IMR-90 (cell line): ENCODE measurements at regions not wholly inside any gene's neighbourhood (a gene's known extent, or its start where the extent isn't known, plus 50 kb on each side); places are given as distances from the start of the nearest gene placed in this dataset.

Experiments used
- ATAC-seq: fragments of 200-7000 bp; cut with Tn5 transposase; 2 replicates; pipeline ENCODE4 v1.9.1; 2020; ENCODE audit warnings: low read depth, mild to moderate bottlenecking, moderate library complexity
- BruUV-seq: library from RNA; stranded (reverse); fragments of 400-500 nt; replicated peaks from 2 replicates; lab custom pipeline; 2021; lab: Mats Ljungman, UMichigan
- CTCF ChIA-PET: fragments of 300-600 bp; formaldehyde crosslinking; extraction: SDS; loops from one replicate; lab custom pipeline; 2021; ENCODE audit warnings: antibody characterized with exemption; lab: Yijun Ruan, JAX
- POLR2A ChIA-PET: fragments of 300-600 bp; sonication (Branson Sonifier 250); formaldehyde crosslinking; loops from one replicate; lab custom pipeline; 2022; ENCODE audit warnings: antibody characterized with exemption; ENCODE audit not compliant: unreplicated experiment; lab: Charles Lee
- DNase-seq: peaks from one replicate; pipeline ENCODE4 v3.0.0; 2013
- H2AFZ ChIP-seq: replicated peaks from 2 replicates; pipeline ENCODE3; 2013; ENCODE audit warnings: low read length, mild to moderate bottlenecking; ENCODE audit not compliant: poor library complexity
- H2AK5ac ChIP-seq: 2 replicates; pipeline ENCODE4 v1.6.1; 2013; ENCODE audit warnings: low read depth, low read length, inconsistent platforms
- H2AK9ac ChIP-seq: replicated peaks from 2 replicates; pipeline ENCODE3; 2013; ENCODE audit warnings: mild to moderate bottlenecking, low read depth, low read length, moderate library complexity; ENCODE audit not compliant: poor library complexity
- H2BK120ac ChIP-seq: 2 replicates; pipeline ENCODE4 v1.6.1; 2013; ENCODE audit warnings: low read depth, low read length, inconsistent platforms
- H2BK15ac ChIP-seq: 3 replicates; pipeline ENCODE4 v1.6.1; 2013; ENCODE audit warnings: low read depth, low read length, inconsistent platforms
- H2BK20ac ChIP-seq: 2 replicates; pipeline ENCODE4 v1.6.1; 2013; ENCODE audit warnings: low read depth, mild to moderate bottlenecking, inconsistent platforms, low read length, moderate library complexity
- H2BK5ac ChIP-seq: 2 replicates; pipeline ENCODE4 v1.6.1; 2013; ENCODE audit warnings: mild to moderate bottlenecking, low read depth, low read length, inconsistent platforms; ENCODE audit not compliant: poor library complexity, severe bottlenecking
- H3K14ac ChIP-seq: replicated peaks from 2 replicates; pipeline ENCODE4 v1.6.1; 2013; ENCODE audit warnings: low read depth, low read length, inconsistent platforms
- H3K18ac ChIP-seq: 2 replicates; pipeline ENCODE4 v1.6.1; 2013; ENCODE audit warnings: low read depth, low read length, control low read depth
- H3K23ac ChIP-seq: 2 replicates; pipeline ENCODE4 v1.6.1; 2013; ENCODE audit warnings: low read depth, low read length, inconsistent platforms
- H3K27ac ChIP-seq: 2 replicates; pipeline ENCODE4 v1.5.1; 2013; ENCODE audit warnings: mild to moderate bottlenecking, control low read depth, low read length; ENCODE audit not compliant: insufficient read depth
- H3K27me3 ChIP-seq: 2 replicates; pipeline ENCODE4 v1.6.1; 2013; ENCODE audit warnings: low read length; ENCODE audit not compliant: control insufficient read depth, insufficient read depth
- H3K36me3 ChIP-seq: 2 replicates; pipeline ENCODE4 v1.6.1; 2013; ENCODE audit warnings: low read length, mixed read lengths; ENCODE audit not compliant: control insufficient read depth, insufficient read depth
- H3K4ac ChIP-seq: 2 replicates; pipeline ENCODE4 v1.6.1; 2013; ENCODE audit warnings: low read depth, low read length, inconsistent platforms
- H3K4me1 ChIP-seq: 2 replicates; pipeline ENCODE4 v1.6.1; 2013; ENCODE audit warnings: low read length, mixed read lengths; ENCODE audit not compliant: control insufficient read depth, insufficient read depth
- H3K4me2 ChIP-seq: 2 replicates; pipeline ENCODE4 v1.6.1; 2013; ENCODE audit warnings: low read depth, mild to moderate bottlenecking, control low read depth, low read length, moderate library complexity
- H3K4me3 ChIP-seq: 2 replicates; pipeline ENCODE4 v1.5.1; 2013; ENCODE audit warnings: low read depth, mild to moderate bottlenecking, control low read depth, low read length, moderate library complexity; ENCODE audit not compliant: insufficient read depth
- H3K56ac ChIP-seq: 2 replicates; pipeline ENCODE4 v1.6.1; 2013; ENCODE audit warnings: low read length, inconsistent platforms; ENCODE audit not compliant: insufficient read depth; ENCODE audit errors: extremely low read depth
- H3K79me1 ChIP-seq, 2 experiments: 2 replicates each; pipeline ENCODE4 v1.6.1; 2013; ENCODE audit warnings: low read length in 2 of 2, inconsistent platforms in 1 of 2, low read depth in 1 of 2
- H3K9ac ChIP-seq: 2 replicates; pipeline ENCODE4 v1.6.1; 2013; ENCODE audit warnings: low read depth, low read length, control low read depth
- H3K9me1 ChIP-seq: 2 replicates; pipeline ENCODE4 v1.6.1; 2013; ENCODE audit warnings: low read length, inconsistent platforms; ENCODE audit not compliant: insufficient read depth
- H3K9me3 ChIP-seq: 2 replicates; pipeline ENCODE4 v1.6.1; 2013; ENCODE audit warnings: low read length; ENCODE audit not compliant: control insufficient read depth, insufficient read depth
- H4K20me1 ChIP-seq: 2 replicates; pipeline ENCODE4 v1.6.1; 2013; ENCODE audit warnings: low read length, inconsistent platforms; ENCODE audit not compliant: insufficient read depth
- H4K5ac ChIP-seq: 2 replicates; pipeline ENCODE4 v1.6.1; 2013; ENCODE audit warnings: mild to moderate bottlenecking, low read depth, low read length, control low read depth
- H4K8ac ChIP-seq, 2 experiments: 2 replicates each; pipeline ENCODE4 v1.6.1; 2013; ENCODE audit warnings: low read depth in 2 of 2, low read length in 2 of 2, control low read depth in 1 of 2, inconsistent platforms in 1 of 2
- H4K91ac ChIP-seq: 2 replicates; pipeline ENCODE4 v1.6.1; 2013; ENCODE audit warnings: low read depth, low read length, inconsistent platforms; ENCODE audit not compliant: insufficient read depth
- BHLHE40 ChIP-seq: fragments of 150-350 bp; IDR thresholded peaks from 2 replicates; pipeline ENCODE4 v1.6.1; 2016; ENCODE audit warnings: mild to moderate bottlenecking, low read depth, low read length
- CEBPB ChIP-seq: IDR thresholded peaks from 2 replicates; pipeline ENCODE4 v1.6.1; 2012; ENCODE audit warnings: low read depth, low read length, improper control_type of control experiment
- CHD1 ChIP-seq: IDR thresholded peaks from 2 replicates; pipeline ENCODE4 v1.6.1; 2012; ENCODE audit warnings: low read depth, low read length, improper control_type of control experiment
- FOS ChIP-seq: fragments of 150-350 bp; IDR thresholded peaks from 2 replicates; pipeline ENCODE4 v1.6.1; 2016; ENCODE audit warnings: low read depth, low read length
- MAFK ChIP-seq: IDR thresholded peaks from 2 replicates; pipeline ENCODE4 v1.6.1; 2012; ENCODE audit warnings: low read depth, low read length, improper control_type of control experiment
- MAZ ChIP-seq: IDR thresholded peaks from 2 replicates; pipeline ENCODE4 v1.6.1; 2012; ENCODE audit warnings: low read depth, mild to moderate bottlenecking, low read length, improper control_type of control experiment, moderate library complexity, borderline replicate concordance
- MXI1 ChIP-seq: IDR thresholded peaks from 2 replicates; pipeline ENCODE4 v1.6.1; 2012; ENCODE audit warnings: low read depth, mild to moderate bottlenecking, low read length, moderate library complexity, borderline replicate concordance
- NFE2L2 ChIP-seq: fragments of 150-350 bp; IDR thresholded peaks from 2 replicates; pipeline ENCODE4 v1.6.1; 2016; ENCODE audit warnings: low read depth, mild to moderate bottlenecking, low read length
- POLR2A ChIP-seq: IDR thresholded peaks from 2 replicates; pipeline ENCODE4 v1.6.1; 2012; ENCODE audit warnings: mild to moderate bottlenecking, low read depth, low read length
- RAD21 ChIP-seq: IDR thresholded peaks from 2 replicates; pipeline ENCODE4 v1.6.1; 2012; ENCODE audit warnings: low read length, improper control_type of control experiment
- RCOR1 ChIP-seq: IDR thresholded peaks from 2 replicates; pipeline ENCODE4 v1.6.1; 2012; ENCODE audit warnings: mild to moderate bottlenecking, low read length, improper control_type of control experiment; ENCODE audit not compliant: insufficient replicate concordance
- RFX5 ChIP-seq: IDR thresholded peaks from 2 replicates; pipeline ENCODE4 v1.8.0; 2012; ENCODE audit warnings: low read depth, mild to moderate bottlenecking, low read length, moderate library complexity
- SMC3 ChIP-seq: fragments of 150-350 bp; IDR thresholded peaks from 2 replicates; pipeline ENCODE4 v1.6.1; 2016; ENCODE audit warnings: low read depth, mild to moderate bottlenecking, antibody characterized with exemption, low read length, moderate library complexity
- WGBS, 2 experiments: methylation state at CpG; one replicate each; pipeline versions ENCODE4 v1.1.5 to v1.1.7; 2013; ENCODE audit warnings: missing lambda C conversion rate in 2 of 2; ENCODE audit not compliant: insufficient read length in 1 of 2; ENCODE audit errors: extremely low coverage in 2 of 2; 5-methylcytosine and 5-hydroxymethylcytosine counted together
- dilution Hi-C: fragments of 300-500 bp; cut with HindIII; formaldehyde crosslinking; loops from one replicate; pipeline ENCODE4 v1.14.3; 2018; ENCODE audit warnings: low sequenced_read_pairs; ENCODE audit not compliant: unreplicated experiment
- in situ Hi-C: fragments of 300-500 bp; cut with MboI; formaldehyde crosslinking; loops from 3 replicates; pipeline ENCODE4 v1.14.3; 2019; ENCODE audit warnings: low sequenced_read_pairs, inconsistent platforms, mixed read lengths
- intact Hi-C: fragments of 100-400 bp; cut with micrococcal nuclease; formaldehyde crosslinking; loops from 2 replicates; pipeline ENCODE4 v1.10.0; 2022
- TF ChIP-seq, protein P1 (sequence below): fragments of 150-350 bp; IDR thresholded peaks from 2 replicates; pipeline ENCODE4 v1.6.1; 2017; ENCODE audit warnings: mild to moderate bottlenecking, antibody characterized with exemption, low read length, low read depth
- TF ChIP-seq, protein P2 (sequence below): conservative IDR thresholded peaks from 2 replicates; pipeline ENCODE4 v1.5.1; 2012; ENCODE audit warnings: mild to moderate bottlenecking, low read depth, low read length, improper control_type of control experiment

DNA sequence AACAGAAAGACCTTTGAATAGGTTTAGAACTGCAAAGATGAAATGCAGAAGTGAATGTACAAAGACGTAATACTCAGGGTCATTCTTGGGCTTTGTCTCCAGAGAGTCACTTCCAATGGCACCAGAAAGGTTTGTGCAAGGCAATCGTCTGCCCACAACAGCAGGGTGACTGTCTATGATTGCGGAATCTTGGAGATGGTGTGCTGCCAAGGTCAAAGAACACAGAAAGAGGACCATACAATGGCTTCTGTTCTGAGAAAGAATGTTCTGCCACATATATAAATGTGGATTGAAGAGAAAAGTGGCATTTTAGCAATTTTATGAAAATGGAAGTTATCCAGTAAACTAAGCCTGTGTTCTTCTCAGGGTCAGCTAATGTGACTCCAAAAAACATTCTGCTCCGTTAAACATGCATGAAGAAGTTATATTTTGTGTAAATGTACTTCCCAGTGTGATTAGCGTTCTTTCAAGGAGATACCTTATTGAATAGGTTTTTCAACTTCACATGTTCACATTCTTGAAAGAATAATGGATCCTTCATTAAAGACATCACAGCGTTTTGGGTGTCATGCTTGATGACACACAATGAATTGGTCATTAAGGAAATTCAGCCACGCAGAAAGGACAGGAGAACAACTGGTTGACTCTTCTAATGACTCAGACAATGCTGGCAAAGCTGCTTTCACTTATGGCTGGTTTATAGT, 73.4 kb upstream of the CDH6 start:
- Histone ChIP-seq H3K9me1 (no peaks in the 10 kb centered on the region; the same call in 1 of the 2 replicates), H3K56ac (no peak overlapping the region), H3K27ac (no peak overlapping the region), H2AK9ac (no peak overlapping the region), H4K8ac (no peak overlapping the region), H2BK5ac (peak overlapping the region; percentile 7), H2AK5ac (peak overlapping the region; percentile 74; the same call in 1 of the 2 replicates), H3K36me3 (no peaks in the 10 kb centered on the region), H4K20me1 (no peaks in the 10 kb centered on the region), H2BK120ac (peak overlapping the region; percentile 61), H2BK20ac (peak overlapping the region; percentile 57; the same call in 1 of the 2 replicates), H3K9me3 (no peaks in the 10 kb centered on the region), H3K9ac (no peak overlapping the region), H3K4ac (no peak overlapping the region), H3K14ac (0 out of 2 replicates have a peak overlapping the region, but pooled peaks have one; percentile 38), H3K79me1 (no peaks in the 10 kb centered on the region), H3K4me3 (no peak overlapping the region), H4K5ac (no peak overlapping the region), H3K23ac (no peak overlapping the region), H3K27me3 (no peaks in the 10 kb centered on the region), H3K4me1 (peaks cover 4% of the 10 kb centered on the region; the same call in 1 of the 2 replicates), H3K18ac (peak overlapping the region; percentile 51; the same call in 1 of the 2 replicates), H4K91ac (peak overlapping the region; percentile 19; the same call in 1 of the 2 replicates), H2AFZ (no peak overlapping the region), H2BK15ac (peak overlapping the region; percentile 11; the same call in 1 of the 3 replicates), H3K4me2 (no peak overlapping the region)
- WGBS, 2 experiments: 82% methylated on average over 3 of the region's 7 CpGs; no CpG with 5 or more reads in 1 of the 2 experiments
- CTCF ChIA-PET: interaction anchor here (1.4 kb wide), 1 partner anchor 29 kb away, joined by 4 read pairs; no protein-coding TSS in a partner anchor
- DNase-seq (peak; percentile 47), ATAC-seq (no peak)
- POLR2A ChIA-PET: no interaction called here
- in situ Hi-C loops (no loop called here), dilution Hi-C loops (no loop called here), intact Hi-C loops (no loop called here)
- no TSS peak for BruUV-seq
- TF ChIP-seq BHLHE40: no peak
- no peak for TF ChIP-seq POLR2A
- TF ChIP-seq MXI1: no peak
- TF ChIP-seq, protein P1, sequence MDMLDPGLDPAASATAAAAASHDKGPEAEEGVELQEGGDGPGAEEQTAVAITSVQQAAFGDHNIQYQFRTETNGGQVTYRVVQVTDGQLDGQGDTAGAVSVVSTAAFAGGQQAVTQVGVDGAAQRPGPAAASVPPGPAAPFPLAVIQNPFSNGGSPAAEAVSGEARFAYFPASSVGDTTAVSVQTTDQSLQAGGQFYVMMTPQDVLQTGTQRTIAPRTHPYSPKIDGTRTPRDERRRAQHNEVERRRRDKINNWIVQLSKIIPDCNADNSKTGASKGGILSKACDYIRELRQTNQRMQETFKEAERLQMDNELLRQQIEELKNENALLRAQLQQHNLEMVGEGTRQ: no peak
- no peak for TF ChIP-seq FOS
- no peak for TF ChIP-seq CHD1
- TF ChIP-seq RAD21: no peak
- TF ChIP-seq, protein P2, sequence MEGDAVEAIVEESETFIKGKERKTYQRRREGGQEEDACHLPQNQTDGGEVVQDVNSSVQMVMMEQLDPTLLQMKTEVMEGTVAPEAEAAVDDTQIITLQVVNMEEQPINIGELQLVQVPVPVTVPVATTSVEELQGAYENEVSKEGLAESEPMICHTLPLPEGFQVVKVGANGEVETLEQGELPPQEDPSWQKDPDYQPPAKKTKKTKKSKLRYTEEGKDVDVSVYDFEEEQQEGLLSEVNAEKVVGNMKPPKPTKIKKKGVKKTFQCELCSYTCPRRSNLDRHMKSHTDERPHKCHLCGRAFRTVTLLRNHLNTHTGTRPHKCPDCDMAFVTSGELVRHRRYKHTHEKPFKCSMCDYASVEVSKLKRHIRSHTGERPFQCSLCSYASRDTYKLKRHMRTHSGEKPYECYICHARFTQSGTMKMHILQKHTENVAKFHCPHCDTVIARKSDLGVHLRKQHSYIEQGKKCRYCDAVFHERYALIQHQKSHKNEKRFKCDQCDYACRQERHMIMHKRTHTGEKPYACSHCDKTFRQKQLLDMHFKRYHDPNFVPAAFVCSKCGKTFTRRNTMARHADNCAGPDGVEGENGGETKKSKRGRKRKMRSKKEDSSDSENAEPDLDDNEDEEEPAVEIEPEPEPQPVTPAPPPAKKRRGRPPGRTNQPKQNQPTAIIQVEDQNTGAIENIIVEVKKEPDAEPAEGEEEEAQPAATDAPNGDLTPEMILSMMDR: no peak
- TF ChIP-seq NFE2L2: no peak
- no peak for TF ChIP-seq MAFK
- no peak for TF ChIP-seq RCOR1
- no peak for TF ChIP-seq CEBPB
- TF ChIP-seq MAZ: no peak
- no peak for TF ChIP-seq RFX5
- no peak for TF ChIP-seq SMC3
